HG03135 (cell line): ENCODE measurements at regions not wholly inside any gene's neighbourhood (a gene's known extent, or its start where the extent isn't known, plus 50 kb on each side); places are given as distances from the start of the nearest gene placed in this dataset.

Source experiments
- ATAC-seq: cut with Tn5 transposase; IDR thresholded peaks from one replicate; pipeline ENCODE4 v1.9.1; 2021; ENCODE audit warnings: mild to moderate bottlenecking, moderate library complexity; ENCODE audit not compliant: unreplicated experiment

- no peak for ATAC-seq
Measured at GRCh38 chr10:33819206-33819605, 484.7 kb upstream of the NRP1 start.

- no peak for ATAC-seq
Measured at GRCh38 chr10:33818343-33818742, 483.9 kb upstream of the NRP1 start.

- no peak for ATAC-seq
Measured at GRCh38 chr10:33817605-33818004, 483.1 kb upstream of the NRP1 start.

GRCh38 chr10:33815776-33816175, 481.3 kb upstream of the NRP1 start:
- ATAC-seq: no peak

GRCh38 chr10:33813871-33814270, 479.4 kb upstream of the NRP1 start:
- ATAC-seq: no peak

GRCh38 chr10:33813415-33813814, 478.9 kb upstream of the NRP1 start:
- no peak for ATAC-seq

- ATAC-seq: no peak
Measured at GRCh38 chr10:33812586-33812985, 478.1 kb upstream of the NRP1 start.

GRCh38 chr10:33810986-33811385, 476.5 kb upstream of the NRP1 start:
- ATAC-seq: no peak

GRCh38 chr10:33809732-33810131, 475.3 kb upstream of the NRP1 start:
- ATAC-seq: no peak

GRCh38 chr10:33808475-33808874, 474.0 kb upstream of the NRP1 start:
- ATAC-seq: no peak

- no peak for ATAC-seq
Measured at GRCh38 chr10:33807531-33808359, 473.3 kb upstream of the NRP1 start.

- no peak for ATAC-seq
Measured at GRCh38 chr10:33805831-33806230, 471.4 kb upstream of the NRP1 start.

- ATAC-seq: no peak
Measured at GRCh38 chr10:33804584-33804983, 470.1 kb upstream of the NRP1 start.

- no peak for ATAC-seq
Measured at GRCh38 chr10:33803248-33803647, 468.8 kb upstream of the NRP1 start.

- ATAC-seq: no peak
Measured at GRCh38 chr10:33802566-33802965, 468.1 kb upstream of the NRP1 start.

- ATAC-seq: no peak
Measured at GRCh38 chr10:33801705-33802104, 467.2 kb upstream of the NRP1 start.

- ATAC-seq: no peak
Measured at GRCh38 chr10:33800986-33801385, 466.5 kb upstream of the NRP1 start.

- ATAC-seq: no peak
Measured at GRCh38 chr10:33800545-33800944, 466.1 kb upstream of the NRP1 start.

- ATAC-seq: no peak
Measured at GRCh38 chr10:33799944-33800323, 465.5 kb upstream of the NRP1 start.

- ATAC-seq: no peak
Measured at GRCh38 chr10:33799281-33799943, 464.9 kb upstream of the NRP1 start.

- no peak for ATAC-seq
Measured at GRCh38 chr10:33798754-33799153, 464.3 kb upstream of the NRP1 start.

GRCh38 chr10:33796680-33797079, 462.2 kb upstream of the NRP1 start:
- ATAC-seq: no peak
